RCC 7860 (cell line): ENCODE measurements at regions not wholly inside any gene's neighbourhood (a gene's known extent, or its start where the extent isn't known, plus 50 kb on each side); places are given as distances from the start of the nearest gene placed in this dataset.

Experiments used
- DNase-seq: peaks from one replicate; pipeline ENCODE4 v3.0.0-alpha.2; 2015; ENCODE audit warnings: low spot score
- FAIRE-seq: peaks from 2 replicates; lab custom pipeline; 2012; peaks lifted over from hg19 to GRCh38; lab: Jason Lieb, UNC

GRCh38 chr13:110965755-110966134 lies 50.9 kb upstream of the ANKRD10 start:
- no peak for DNase-seq
- FAIRE-seq: no peak

DNA sequence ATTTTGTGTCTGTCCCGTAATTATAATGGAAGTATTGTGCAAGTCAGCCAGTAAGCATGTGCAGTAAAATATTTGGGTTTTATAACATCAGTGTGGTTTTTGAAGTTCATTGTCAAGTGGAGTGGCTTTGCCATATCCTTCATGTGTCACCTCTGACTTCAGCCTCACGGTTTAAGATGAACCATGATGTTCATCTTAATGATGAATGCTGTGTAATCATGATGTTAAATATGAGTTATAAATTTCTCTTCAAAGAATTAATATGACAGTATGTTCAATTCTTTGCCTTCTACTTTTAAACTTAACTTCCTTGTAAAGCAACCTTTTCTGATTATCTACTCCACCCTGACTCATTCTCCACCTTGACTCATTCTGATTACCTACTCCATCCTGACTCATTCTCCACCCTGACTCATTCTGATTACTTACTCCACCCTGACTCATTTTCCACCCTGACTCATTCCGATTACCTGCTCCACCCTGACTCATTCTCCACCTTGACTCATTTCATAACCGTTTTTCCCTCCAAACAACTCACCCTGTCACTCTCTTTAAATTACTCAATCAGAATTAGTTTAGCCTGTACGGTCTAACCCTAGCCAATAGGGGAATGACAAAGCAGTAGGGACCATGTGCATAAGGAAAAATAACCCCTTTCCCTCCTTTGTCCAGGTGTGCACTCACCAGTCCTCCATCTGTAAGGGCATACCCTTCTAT lies 50.3 kb upstream of the ANKRD10 start:
- FAIRE-seq: peak; percentile 95
- peak; percentile 93 for DNase-seq
